ENCODE measurements at regions not wholly inside any gene's neighbourhood (a gene's known extent, or its start where the extent isn't known, plus 50 kb on each side); places are given as distances from the start of the nearest gene placed in this dataset.

- Histone ChIP-seq H3K36me3 (ENCODE audit: insufficient read depth, low read length) (no peaks in the 10 kb centered on the region), H3F3A (ENCODE audit: insufficient read depth, low read length, poor library complexity, severe bottlenecking) (no peaks in the 10 kb centered on the region), H3K79me2 (replicated peaks; ENCODE audit: insufficient read depth, low read length) (no peaks in the 10 kb centered on the region), H3K9me3 (ENCODE audit: low read length) (no peaks in the 10 kb centered on the region), H3K27ac (ENCODE audit: low read length) (peak overlapping the region; percentile 94), H4K20me1 (ENCODE audit: insufficient read depth) (no peaks in the 10 kb centered on the region), H3K4me2 (ENCODE audit: low read length) (peak overlapping the region; percentile 56), H2AFZ (ENCODE audit: low read depth, low read length) (peak overlapping the region; percentile 28), H3K9me2 (ENCODE audit: insufficient read depth, low read length) (no peaks in the 10 kb centered on the region), H3K4me3 (ENCODE audit: low read length) (peak overlapping the region; percentile 52), H3K9ac (ENCODE audit: low read length) (peak overlapping the region; percentile 56), H3K27me3 (ENCODE audit: insufficient read depth, low read depth, low read length) (no peaks in the 10 kb centered on the region)
- no peak for TF ChIP-seq REST (IDR thresholded peaks at IDR 0.05; ENCODE audit: borderline replicate concordance)
- no peak for TF ChIP-seq CTCF (IDR thresholded peaks at IDR 0.05; ENCODE audit: poor library complexity, severe bottlenecking)
- no peak for TF ChIP-seq POLR2AphosphoS5 (IDR thresholded peaks at IDR 0.05)
- TF ChIP-seq TAF1 (IDR thresholded peaks at IDR 0.05; ENCODE audit: low read depth): no peak
- no peak for TF ChIP-seq RAD21 (conservative IDR thresholded peaks at IDR 0.05)
- TF ChIP-seq EP300 (conservative IDR thresholded peaks at IDR 0.05; ENCODE audit: poor library complexity, severe bottlenecking): no peak
- no peak for TF ChIP-seq EZH2 (IDR thresholded peaks at IDR 0.05; ENCODE audit: borderline replicate concordance, insufficient read depth, low read length, poor library complexity, severe bottlenecking)
- TF ChIP-seq SMC3 (conservative IDR thresholded peaks at IDR 0.05; ENCODE audit: poor library complexity): no peak
- no peak for TF ChIP-seq MXI1 (conservative IDR thresholded peaks at IDR 0.05; ENCODE audit: poor library complexity, severe bottlenecking)
These were observed 342.6 kb downstream of the MFSD1 start for GRCh38 chr3:159144472-159144871.

GRCh38 chr3:159144891-159145290 is 343.0 kb downstream of the MFSD1 start:
- TF ChIP-seq EP300 (conservative IDR thresholded peaks at IDR 0.05; ENCODE audit: poor library complexity, severe bottlenecking): peak; percentile 62
- TF ChIP-seq TAF1 (IDR thresholded peaks at IDR 0.05; ENCODE audit: low read depth): no peak
- TF ChIP-seq RAD21 (conservative IDR thresholded peaks at IDR 0.05): peak; percentile 51
- peak; percentile 39 for TF ChIP-seq REST (IDR thresholded peaks at IDR 0.05; ENCODE audit: borderline replicate concordance)
- TF ChIP-seq SMC3 (conservative IDR thresholded peaks at IDR 0.05; ENCODE audit: poor library complexity): peak; percentile 15
- H4K20me1 ChIP-seq (ENCODE audit: insufficient read depth): no peaks in the 10 kb centered on the region
- no peaks in the 10 kb centered on the region for H3K36me3 ChIP-seq (ENCODE audit: insufficient read depth, low read length)
- peak overlapping the region; percentile 56 for H3K9ac ChIP-seq (ENCODE audit: low read length)
- H3F3A ChIP-seq (ENCODE audit: insufficient read depth, low read length, poor library complexity, severe bottlenecking): no peaks in the 10 kb centered on the region
- H3K4me2 ChIP-seq (ENCODE audit: low read length): peak overlapping the region; percentile 56
- peak overlapping the region; percentile 28 for H2AFZ ChIP-seq (ENCODE audit: low read depth, low read length)
- peak overlapping the region; percentile 94 for H3K27ac ChIP-seq (ENCODE audit: low read length)
- peak overlapping the region; percentile 52 for H3K4me3 ChIP-seq (ENCODE audit: low read length)
- no peaks in the 10 kb centered on the region for H3K79me2 ChIP-seq (replicated peaks; ENCODE audit: insufficient read depth, low read length)
- no peaks in the 10 kb centered on the region for H3K9me2 ChIP-seq (ENCODE audit: insufficient read depth, low read length)
- no peaks in the 10 kb centered on the region for H3K27me3 ChIP-seq (ENCODE audit: insufficient read depth, low read depth, low read length)
- no peaks in the 10 kb centered on the region for H3K9me3 ChIP-seq (ENCODE audit: low read length)

Data from neural cell (in vitro differentiated cells).